ENCODE measurements at regions not wholly inside any gene's neighbourhood (a gene's known extent, or its start where the extent isn't known, plus 50 kb on each side); places are given as distances from the start of the nearest gene placed in this dataset.

GRCh38 chr6:150661216-150662007 is 61.7 kb downstream of the PLEKHG1 start:
- H3K9ac ChIP-seq (ENCODE audit: insufficient read length, low read depth): no peak overlapping the region
- no peaks in the 10 kb centered on the region for H3K4me1 ChIP-seq (ENCODE audit: insufficient read depth, insufficient read length)
- no peak for TF ChIP-seq YY1 (IDR thresholded peaks at IDR 0.05; ENCODE audit: insufficient read depth, insufficient read length)
- TF ChIP-seq SUZ12 (IDR thresholded peaks at IDR 0.05; ENCODE audit: extremely low read depth, insufficient read depth, insufficient read length): no peak
- no peak for TF ChIP-seq ZNF274 (IDR thresholded peaks at IDR 0.05; ENCODE audit: low read depth, low read length)
- DNase-seq (ENCODE audit: low read depth, low spot score): no peak
- H3K4me3 ChIP-seq (ENCODE audit: insufficient read length, low read depth): no peak overlapping the region
- H3K36me3 ChIP-seq (ENCODE audit: insufficient read depth, insufficient read length, low read length): no peaks in the 10 kb centered on the region
- no peaks in the 10 kb centered on the region for H3K9me3 ChIP-seq (ENCODE audit: insufficient read depth, low read length)
- no peaks in the 10 kb centered on the region for H3K27me3 ChIP-seq (ENCODE audit: insufficient read depth, insufficient read length)

- TF ChIP-seq YY1 (IDR thresholded peaks at IDR 0.05; ENCODE audit: insufficient read depth, insufficient read length): no peak
- no peak for TF ChIP-seq SUZ12 (IDR thresholded peaks at IDR 0.05; ENCODE audit: extremely low read depth, insufficient read depth, insufficient read length)
- H3K36me3 ChIP-seq (ENCODE audit: insufficient read depth, insufficient read length, low read length): no peaks in the 10 kb centered on the region
- H3K9ac ChIP-seq (ENCODE audit: insufficient read length, low read depth): no peak overlapping the region
- no peaks in the 10 kb centered on the region for H3K27me3 ChIP-seq (ENCODE audit: insufficient read depth, insufficient read length)
- no peak overlapping the region for H3K4me3 ChIP-seq (ENCODE audit: insufficient read length, low read depth)
- H3K9me3 ChIP-seq (ENCODE audit: insufficient read depth, low read length): no peaks in the 10 kb centered on the region
- no peak for DNase-seq (ENCODE audit: low read depth, low spot score)
- no peaks in the 10 kb centered on the region for H3K4me1 ChIP-seq (ENCODE audit: insufficient read depth, insufficient read length)
Measured at GRCh38 chr6:150662814-150663213, 63.1 kb downstream of the PLEKHG1 start.

DNA sequence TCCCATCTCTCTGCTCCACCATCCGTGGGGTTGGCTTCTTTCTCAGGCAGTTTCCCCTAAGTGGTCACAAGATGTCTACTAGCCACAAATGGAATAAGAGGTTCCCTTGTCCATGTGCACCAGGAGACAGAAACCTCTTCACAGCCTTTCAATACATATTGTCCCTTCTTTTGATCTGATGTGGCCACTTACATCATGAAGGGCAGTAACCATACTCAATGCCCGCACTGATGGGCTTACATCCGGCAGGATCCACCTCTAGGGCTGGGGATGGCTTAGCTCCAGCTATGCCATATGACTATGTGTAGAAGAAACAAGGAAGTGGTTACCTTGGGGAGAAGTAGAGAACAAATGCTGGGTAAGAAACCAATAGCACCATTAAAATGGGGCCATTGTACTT is 64.4 kb downstream of the PLEKHG1 start:
- no peaks in the 10 kb centered on the region for H3K36me3 ChIP-seq (ENCODE audit: insufficient read depth, insufficient read length, low read length)

GRCh38 chr6:150666071-150666470 is 66.4 kb downstream of the PLEKHG1 start:
- H3K4me1 ChIP-seq (ENCODE audit: insufficient read depth, insufficient read length): no peaks in the 10 kb centered on the region
- H3K9ac ChIP-seq (ENCODE audit: insufficient read length, low read depth): no peak overlapping the region
- H3K9me3 ChIP-seq (ENCODE audit: insufficient read depth, low read length): no peaks in the 10 kb centered on the region
- no peak overlapping the region for H3K4me3 ChIP-seq (ENCODE audit: insufficient read length, low read depth)
- no peaks in the 10 kb centered on the region for H3K36me3 ChIP-seq (ENCODE audit: insufficient read depth, insufficient read length, low read length)
- TF ChIP-seq YY1 (IDR thresholded peaks at IDR 0.05; ENCODE audit: insufficient read depth, insufficient read length) (no peak), ZNF274 (IDR thresholded peaks at IDR 0.05; ENCODE audit: low read depth, low read length) (no peak), SUZ12 (IDR thresholded peaks at IDR 0.05; ENCODE audit: extremely low read depth, insufficient read depth, insufficient read length) (no peak)
- DNase-seq (ENCODE audit: low read depth, low spot score): no peak
- no peaks in the 10 kb centered on the region for H3K27me3 ChIP-seq (ENCODE audit: insufficient read depth, insufficient read length)

More for the DNA sequence above, 64.4 kb downstream of the PLEKHG1 start:
- no peak for DNase-seq (ENCODE audit: low read depth, low spot score)
- TF ChIP-seq YY1 (IDR thresholded peaks at IDR 0.05; ENCODE audit: insufficient read depth, insufficient read length) (no peak), SUZ12 (IDR thresholded peaks at IDR 0.05; ENCODE audit: extremely low read depth, insufficient read depth, insufficient read length) (no peak), ZNF274 (IDR thresholded peaks at IDR 0.05; ENCODE audit: low read depth, low read length) (no peak)
- Histone ChIP-seq H3K4me1 (ENCODE audit: insufficient read depth, insufficient read length) (no peaks in the 10 kb centered on the region), H3K4me3 (ENCODE audit: insufficient read length, low read depth) (no peak overlapping the region), H3K9ac (ENCODE audit: insufficient read length, low read depth) (no peak overlapping the region), H3K9me3 (ENCODE audit: insufficient read depth, low read length) (no peaks in the 10 kb centered on the region), H3K27me3 (ENCODE audit: insufficient read depth, insufficient read length) (no peaks in the 10 kb centered on the region)

DNA sequence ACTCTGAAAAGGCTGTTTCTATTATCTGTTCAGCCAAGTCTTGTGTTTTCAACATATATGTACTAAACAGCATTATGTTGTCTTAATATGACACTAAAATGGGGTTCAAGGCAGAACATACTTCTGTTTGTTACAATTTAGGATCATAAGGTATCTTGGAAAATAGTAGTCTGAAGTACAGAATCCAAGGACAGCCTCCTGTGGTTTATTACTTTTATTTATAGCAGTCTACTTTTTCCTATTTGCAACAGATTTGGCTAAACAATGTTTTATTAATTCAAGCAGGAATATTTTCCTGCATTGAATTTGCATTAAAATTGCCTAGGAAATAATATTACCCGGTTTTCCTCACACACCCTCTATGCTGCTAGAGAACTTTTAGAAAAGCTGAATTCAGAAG is 67.7 kb downstream of the PLEKHG1 start:
- Histone ChIP-seq H3K4me3 (ENCODE audit: insufficient read length, low read depth) (no peak overlapping the region), H3K9ac (ENCODE audit: insufficient read length, low read depth) (no peak overlapping the region), H3K4me1 (ENCODE audit: insufficient read depth, insufficient read length) (no peaks in the 10 kb centered on the region), H3K9me3 (ENCODE audit: insufficient read depth, low read length) (no peaks in the 10 kb centered on the region), H3K27me3 (ENCODE audit: insufficient read depth, insufficient read length) (no peaks in the 10 kb centered on the region), H3K36me3 (ENCODE audit: insufficient read depth, insufficient read length, low read length) (no peaks in the 10 kb centered on the region)
- TF ChIP-seq YY1 (IDR thresholded peaks at IDR 0.05; ENCODE audit: insufficient read depth, insufficient read length): no peak
- no peak for TF ChIP-seq ZNF274 (IDR thresholded peaks at IDR 0.05; ENCODE audit: low read depth, low read length)
- TF ChIP-seq SUZ12 (IDR thresholded peaks at IDR 0.05; ENCODE audit: extremely low read depth, insufficient read depth, insufficient read length): no peak
- DNase-seq (ENCODE audit: low read depth, low spot score): no peak

GRCh38 chr6:150667977-150668716 is 68.5 kb downstream of the PLEKHG1 start:
- DNase-seq (ENCODE audit: low read depth, low spot score): no peak
- H3K27me3 ChIP-seq (ENCODE audit: insufficient read depth, insufficient read length): no peaks in the 10 kb centered on the region

DNA sequence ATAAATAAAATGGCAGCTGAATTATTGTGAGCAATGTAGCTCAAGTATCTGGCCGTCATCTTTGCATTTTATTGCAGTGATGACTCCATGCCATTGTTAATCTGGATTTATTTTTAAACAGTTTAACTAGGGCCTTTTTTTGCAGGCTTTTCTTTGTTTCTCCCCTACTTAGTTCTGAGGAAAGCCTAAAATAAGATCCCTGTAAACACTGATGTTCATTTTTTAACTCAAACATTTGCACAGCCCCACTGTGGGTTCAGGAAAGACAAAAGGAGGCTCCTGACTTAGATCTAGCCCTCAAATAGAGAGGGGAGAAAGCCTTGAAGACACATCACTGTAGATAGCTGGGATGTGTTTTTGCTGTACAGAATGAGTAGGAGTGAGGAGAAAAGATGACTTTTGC is 69.2 kb downstream of the PLEKHG1 start:
- no peaks in the 10 kb centered on the region for H3K36me3 ChIP-seq (ENCODE audit: insufficient read depth, insufficient read length, low read length)
- no peak overlapping the region for H3K4me3 ChIP-seq (ENCODE audit: insufficient read length, low read depth)
- no peak for DNase-seq (ENCODE audit: low read depth, low spot score)
- H3K9ac ChIP-seq (ENCODE audit: insufficient read length, low read depth): no peak overlapping the region
- H3K4me1 ChIP-seq (ENCODE audit: insufficient read depth, insufficient read length): no peaks in the 10 kb centered on the region
- no peaks in the 10 kb centered on the region for H3K9me3 ChIP-seq (ENCODE audit: insufficient read depth, low read length)
- H3K27me3 ChIP-seq (ENCODE audit: insufficient read depth, insufficient read length): no peaks in the 10 kb centered on the region
- TF ChIP-seq SUZ12 (IDR thresholded peaks at IDR 0.05; ENCODE audit: extremely low read depth, insufficient read depth, insufficient read length): no peak
- no peak for TF ChIP-seq ZNF274 (IDR thresholded peaks at IDR 0.05; ENCODE audit: low read depth, low read length)
- no peak for TF ChIP-seq YY1 (IDR thresholded peaks at IDR 0.05; ENCODE audit: insufficient read depth, insufficient read length)

More at GRCh38 chr6:150667977-150668716, 68.5 kb downstream of the PLEKHG1 start:
- Histone ChIP-seq H3K9me3 (ENCODE audit: insufficient read depth, low read length) (no peaks in the 10 kb centered on the region), H3K4me3 (ENCODE audit: insufficient read length, low read depth) (no peak overlapping the region), H3K36me3 (ENCODE audit: insufficient read depth, insufficient read length, low read length) (no peaks in the 10 kb centered on the region), H3K4me1 (ENCODE audit: insufficient read depth, insufficient read length) (no peaks in the 10 kb centered on the region), H3K9ac (ENCODE audit: insufficient read length, low read depth) (no peak overlapping the region)
- TF ChIP-seq ZNF274 (IDR thresholded peaks at IDR 0.05; ENCODE audit: low read depth, low read length) (no peak), SUZ12 (IDR thresholded peaks at IDR 0.05; ENCODE audit: extremely low read depth, insufficient read depth, insufficient read length) (no peak), YY1 (IDR thresholded peaks at IDR 0.05; ENCODE audit: insufficient read depth, insufficient read length) (no peak)
